GM18873 (cell line): ENCODE measurements at regions not wholly inside any gene's neighbourhood (a gene's known extent, or its start where the extent isn't known, plus 50 kb on each side); places are given as distances from the start of the nearest gene placed in this dataset.
"Not testable (repeated sequence)": the region's sequence is repeated elsewhere in the genome, so short reads cannot be mapped to it uniquely, and the experiment has no call there.

Experiments used
- ATAC-seq: cut with Tn5 transposase; IDR thresholded peaks from one replicate; pipeline ENCODE4 v1.9.1; 2021; ENCODE audit warnings: mild to moderate bottlenecking, moderate library complexity, moderate number of reproducible peaks; ENCODE audit not compliant: unreplicated experiment, low FRiP score

GRCh38 chr13:83499286-83499685, 383.0 kb downstream of the SLITRK1 start:
- ATAC-seq, result no peak

- ATAC-seq, result no peak
Measured at GRCh38 chr13:83498481-83499190, 383.6 kb downstream of the SLITRK1 start.

GRCh38 chr13:83498045-83498444, 384.2 kb downstream of the SLITRK1 start:
- ATAC-seq, result no peak

GRCh38 chr13:83496501-83496900, 385.8 kb downstream of the SLITRK1 start:
- ATAC-seq, result no peak

GRCh38 chr13:83485101-83485500, 397.2 kb downstream of the SLITRK1 start:
- no peak for ATAC-seq

GRCh38 chr13:83471011-83471410, 411.3 kb downstream of the SLITRK1 start:
- no peak for ATAC-seq

- ATAC-seq, result no peak
Measured at GRCh38 chr13:83470133-83470797, 412.0 kb downstream of the SLITRK1 start.

- ATAC-seq, result no peak
Measured at GRCh38 chr13:83453723-83454122, 428.6 kb downstream of the SLITRK1 start.

GRCh38 chr13:83453300-83453699, 429.0 kb downstream of the SLITRK1 start:
- no peak for ATAC-seq

- ATAC-seq, result no peak
Measured at GRCh38 chr13:83452292-83452950, 429.9 kb downstream of the SLITRK1 start.

GRCh38 chr13:83450591-83450990, 431.7 kb downstream of the SLITRK1 start:
- no peak for ATAC-seq

- ATAC-seq, result no peak
Measured at GRCh38 chr13:83449668-83450395, 432.4 kb downstream of the SLITRK1 start.

- ATAC-seq, result no peak
Measured at GRCh38 chr13:83440465-83440864, 441.8 kb downstream of the SLITRK1 start.

GRCh38 chr13:83439464-83439863, 442.8 kb downstream of the SLITRK1 start:
- not testable (repeated sequence) for ATAC-seq

- ATAC-seq, result no peak
Measured at GRCh38 chr13:83423861-83424260, 458.4 kb downstream of the SLITRK1 start.

- no peak for ATAC-seq
Measured at GRCh38 chr13:83423381-83423780, 458.9 kb downstream of the SLITRK1 start.

- ATAC-seq, result no peak
Measured at GRCh38 chr13:83414393-83414792, 467.9 kb downstream of the SLITRK1 start.

GRCh38 chr13:83386609-83387008, 495.7 kb downstream of the SLITRK1 start:
- no peak for ATAC-seq

- ATAC-seq, result no peak
Measured at GRCh38 chr13:83378908-83379307, 503.4 kb downstream of the SLITRK1 start.

GRCh38 chr13:83377491-83377890, 504.8 kb downstream of the SLITRK1 start:
- ATAC-seq, result no peak

- no peak for ATAC-seq
Measured at GRCh38 chr13:83372786-83373185, 509.5 kb downstream of the SLITRK1 start.
